ENCODE measurements at regions not wholly inside any gene's neighbourhood (a gene's known extent, or its start where the extent isn't known, plus 50 kb on each side); places are given as distances from the start of the nearest gene placed in this dataset.

DNA sequence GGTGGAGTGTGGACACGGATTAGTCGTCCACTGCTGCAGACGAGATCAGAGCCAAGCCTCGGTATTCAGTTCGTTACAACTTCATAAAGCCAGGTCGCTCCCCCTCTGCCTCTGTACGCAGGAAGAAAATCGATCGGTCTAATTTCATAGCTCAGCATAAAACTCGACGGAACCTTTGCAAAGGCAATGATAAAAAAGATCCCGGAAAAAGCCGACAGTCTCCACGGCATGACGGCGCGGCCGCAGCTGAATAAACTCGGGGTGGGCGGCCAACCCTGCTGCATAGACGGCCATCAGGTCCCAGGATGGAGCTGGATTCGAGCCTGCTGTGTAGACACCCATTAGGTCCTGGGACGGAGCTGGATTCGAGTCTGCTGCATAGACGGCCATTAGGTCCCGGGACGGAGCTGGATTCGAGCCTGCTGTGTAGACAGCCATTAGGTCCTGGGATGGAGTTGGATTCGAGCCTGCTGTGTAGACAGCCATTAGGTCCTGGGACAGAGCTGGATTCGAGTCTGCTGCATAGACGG is 113.8 kb upstream of the PPP2R3B start:
- no peak for TF ChIP-seq POLR2A (IDR thresholded peaks at IDR 0.05; ENCODE audit: low read length)
- no peak for TF ChIP-seq GATA1 (IDR thresholded peaks at IDR 0.05; ENCODE audit: low read depth, low read length)

Data from erythroblast (primary cell).